ENCODE measurements at regions not wholly inside any gene's neighbourhood (a gene's known extent, or its start where the extent isn't known, plus 50 kb on each side); places are given as distances from the start of the nearest gene placed in this dataset.

DNA sequence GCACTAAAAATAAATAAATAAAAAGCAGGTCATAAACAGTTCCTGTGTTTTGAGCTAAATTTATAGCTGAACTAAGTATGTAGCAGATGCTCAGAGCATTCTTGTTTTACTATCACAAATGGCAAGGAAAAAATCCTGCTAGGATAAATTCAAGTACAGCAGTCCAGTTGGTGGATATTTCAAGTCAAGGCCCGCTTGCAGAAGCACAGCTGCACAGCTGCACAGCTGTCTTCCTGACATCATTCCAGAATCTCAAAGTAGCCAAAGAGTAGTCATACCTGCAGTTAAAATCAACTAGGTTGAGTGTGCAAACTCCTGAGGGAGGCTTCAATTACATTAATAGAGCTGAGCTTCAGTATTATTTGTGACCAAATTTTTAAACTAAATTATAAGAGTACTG lies 297.7 kb upstream of the MANEA start (continued):
- TF ChIP-seq ZNF317 (CRISPR knock-in tag; IDR thresholded peaks at IDR 0.05; ENCODE audit: borderline replicate concordance, low read depth) (no peak), RORB (CRISPR knock-in tag; IDR thresholded peaks at IDR 0.05) (no peak)
- TF ChIP-seq, protein P1, sequence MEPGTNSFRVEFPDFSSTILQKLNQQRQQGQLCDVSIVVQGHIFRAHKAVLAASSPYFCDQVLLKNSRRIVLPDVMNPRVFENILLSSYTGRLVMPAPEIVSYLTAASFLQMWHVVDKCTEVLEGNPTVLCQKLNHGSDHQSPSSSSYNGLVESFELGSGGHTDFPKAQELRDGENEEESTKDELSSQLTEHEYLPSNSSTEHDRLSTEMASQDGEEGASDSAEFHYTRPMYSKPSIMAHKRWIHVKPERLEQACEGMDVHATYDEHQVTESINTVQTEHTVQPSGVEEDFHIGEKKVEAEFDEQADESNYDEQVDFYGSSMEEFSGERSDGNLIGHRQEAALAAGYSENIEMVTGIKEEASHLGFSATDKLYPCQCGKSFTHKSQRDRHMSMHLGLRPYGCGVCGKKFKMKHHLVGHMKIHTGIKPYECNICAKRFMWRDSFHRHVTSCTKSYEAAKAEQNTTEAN (CRISPR knock-in tag; IDR thresholded peaks at IDR 0.05) = no peak

- ATAC-seq = peak; percentile 92
- Mint-ChIP-seq H3K27me3 (ENCODE audit: low read depth) (0 out of 2 replicates have a peak, but pooled peaks cover 3% of the 10 kb centered on the region), H3K27ac (no peak overlapping the region), H3K9me3 (no peaks in the 10 kb centered on the region), H3K36me3 (no peaks in the 10 kb centered on the region), H3K4me3 (no peak overlapping the region), H3K4me1 (peaks cover 9% of the 10 kb centered on the region)
- no peak for TF ChIP-seq SMAD3 (CRISPR knock-in tag; IDR thresholded peaks at IDR 0.05; ENCODE audit: borderline replicate concordance)
- no peak for TF ChIP-seq JUN (CRISPR knock-in tag; IDR thresholded peaks at IDR 0.05)
- TF ChIP-seq ZNF423 (CRISPR knock-in tag; IDR thresholded peaks at IDR 0.05) = no peak
- TF ChIP-seq ZNF121 (CRISPR knock-in tag; IDR thresholded peaks at IDR 0.05) = no peak
- TF ChIP-seq ZNF396 (CRISPR knock-in tag; IDR thresholded peaks at IDR 0.05; ENCODE audit: borderline replicate concordance) = no peak
- TF ChIP-seq, protein P2, sequence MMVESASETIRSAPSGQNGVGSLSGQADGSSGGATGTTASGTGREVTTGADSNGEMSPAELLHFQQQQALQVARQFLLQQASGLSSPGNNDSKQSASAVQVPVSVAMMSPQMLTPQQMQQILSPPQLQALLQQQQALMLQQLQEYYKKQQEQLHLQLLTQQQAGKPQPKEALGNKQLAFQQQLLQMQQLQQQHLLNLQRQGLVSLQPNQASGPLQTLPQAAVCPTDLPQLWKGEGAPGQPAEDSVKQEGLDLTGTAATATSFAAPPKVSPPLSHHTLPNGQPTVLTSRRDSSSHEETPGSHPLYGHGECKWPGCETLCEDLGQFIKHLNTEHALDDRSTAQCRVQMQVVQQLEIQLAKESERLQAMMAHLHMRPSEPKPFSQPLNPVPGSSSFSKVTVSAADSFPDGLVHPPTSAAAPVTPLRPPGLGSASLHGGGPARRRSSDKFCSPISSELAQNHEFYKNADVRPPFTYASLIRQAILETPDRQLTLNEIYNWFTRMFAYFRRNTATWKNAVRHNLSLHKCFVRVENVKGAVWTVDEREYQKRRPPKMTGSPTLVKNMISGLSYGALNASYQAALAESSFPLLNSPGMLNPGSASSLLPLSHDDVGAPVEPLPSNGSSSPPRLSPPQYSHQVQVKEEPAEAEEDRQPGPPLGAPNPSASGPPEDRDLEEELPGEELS (CRISPR knock-in tag; IDR thresholded peaks at IDR 0.05) = no peak
- no peak for TF ChIP-seq TEAD4 (CRISPR knock-in tag; IDR thresholded peaks at IDR 0.05)
- TF ChIP-seq, protein P3, sequence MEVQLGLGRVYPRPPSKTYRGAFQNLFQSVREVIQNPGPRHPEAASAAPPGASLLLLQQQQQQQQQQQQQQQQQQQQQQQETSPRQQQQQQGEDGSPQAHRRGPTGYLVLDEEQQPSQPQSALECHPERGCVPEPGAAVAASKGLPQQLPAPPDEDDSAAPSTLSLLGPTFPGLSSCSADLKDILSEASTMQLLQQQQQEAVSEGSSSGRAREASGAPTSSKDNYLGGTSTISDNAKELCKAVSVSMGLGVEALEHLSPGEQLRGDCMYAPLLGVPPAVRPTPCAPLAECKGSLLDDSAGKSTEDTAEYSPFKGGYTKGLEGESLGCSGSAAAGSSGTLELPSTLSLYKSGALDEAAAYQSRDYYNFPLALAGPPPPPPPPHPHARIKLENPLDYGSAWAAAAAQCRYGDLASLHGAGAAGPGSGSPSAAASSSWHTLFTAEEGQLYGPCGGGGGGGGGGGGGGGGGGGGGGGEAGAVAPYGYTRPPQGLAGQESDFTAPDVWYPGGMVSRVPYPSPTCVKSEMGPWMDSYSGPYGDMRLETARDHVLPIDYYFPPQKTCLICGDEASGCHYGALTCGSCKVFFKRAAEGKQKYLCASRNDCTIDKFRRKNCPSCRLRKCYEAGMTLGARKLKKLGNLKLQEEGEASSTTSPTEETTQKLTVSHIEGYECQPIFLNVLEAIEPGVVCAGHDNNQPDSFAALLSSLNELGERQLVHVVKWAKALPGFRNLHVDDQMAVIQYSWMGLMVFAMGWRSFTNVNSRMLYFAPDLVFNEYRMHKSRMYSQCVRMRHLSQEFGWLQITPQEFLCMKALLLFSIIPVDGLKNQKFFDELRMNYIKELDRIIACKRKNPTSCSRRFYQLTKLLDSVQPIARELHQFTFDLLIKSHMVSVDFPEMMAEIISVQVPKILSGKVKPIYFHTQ (CRISPR knock-in tag; IDR thresholded peaks at IDR 0.05) = no peak
- no peak for TF ChIP-seq ATF3 (CRISPR knock-in tag; conservative IDR thresholded peaks at IDR 0.05)
- no peak for TF ChIP-seq OVOL2 (CRISPR knock-in tag; IDR thresholded peaks at IDR 0.05; ENCODE audit: borderline replicate concordance)
- TF ChIP-seq ZNF232 (CRISPR knock-in tag; IDR thresholded peaks at IDR 0.05) = no peak
- no peak for TF ChIP-seq USF1 (CRISPR knock-in tag; IDR thresholded peaks at IDR 0.05)
- TF ChIP-seq, protein P4, sequence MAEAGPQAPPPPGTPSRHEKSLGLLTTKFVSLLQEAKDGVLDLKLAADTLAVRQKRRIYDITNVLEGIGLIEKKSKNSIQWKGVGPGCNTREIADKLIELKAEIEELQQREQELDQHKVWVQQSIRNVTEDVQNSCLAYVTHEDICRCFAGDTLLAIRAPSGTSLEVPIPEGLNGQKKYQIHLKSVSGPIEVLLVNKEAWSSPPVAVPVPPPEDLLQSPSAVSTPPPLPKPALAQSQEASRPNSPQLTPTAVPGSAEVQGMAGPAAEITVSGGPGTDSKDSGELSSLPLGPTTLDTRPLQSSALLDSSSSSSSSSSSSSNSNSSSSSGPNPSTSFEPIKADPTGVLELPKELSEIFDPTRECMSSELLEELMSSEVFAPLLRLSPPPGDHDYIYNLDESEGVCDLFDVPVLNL (CRISPR knock-in tag; IDR thresholded peaks at IDR 0.05; ENCODE audit: borderline replicate concordance, low read depth) = no peak
- TF ChIP-seq AFF4 (CRISPR knock-in tag; IDR thresholded peaks at IDR 0.05; ENCODE audit: borderline replicate concordance) = no peak
- TF ChIP-seq, protein P5, sequence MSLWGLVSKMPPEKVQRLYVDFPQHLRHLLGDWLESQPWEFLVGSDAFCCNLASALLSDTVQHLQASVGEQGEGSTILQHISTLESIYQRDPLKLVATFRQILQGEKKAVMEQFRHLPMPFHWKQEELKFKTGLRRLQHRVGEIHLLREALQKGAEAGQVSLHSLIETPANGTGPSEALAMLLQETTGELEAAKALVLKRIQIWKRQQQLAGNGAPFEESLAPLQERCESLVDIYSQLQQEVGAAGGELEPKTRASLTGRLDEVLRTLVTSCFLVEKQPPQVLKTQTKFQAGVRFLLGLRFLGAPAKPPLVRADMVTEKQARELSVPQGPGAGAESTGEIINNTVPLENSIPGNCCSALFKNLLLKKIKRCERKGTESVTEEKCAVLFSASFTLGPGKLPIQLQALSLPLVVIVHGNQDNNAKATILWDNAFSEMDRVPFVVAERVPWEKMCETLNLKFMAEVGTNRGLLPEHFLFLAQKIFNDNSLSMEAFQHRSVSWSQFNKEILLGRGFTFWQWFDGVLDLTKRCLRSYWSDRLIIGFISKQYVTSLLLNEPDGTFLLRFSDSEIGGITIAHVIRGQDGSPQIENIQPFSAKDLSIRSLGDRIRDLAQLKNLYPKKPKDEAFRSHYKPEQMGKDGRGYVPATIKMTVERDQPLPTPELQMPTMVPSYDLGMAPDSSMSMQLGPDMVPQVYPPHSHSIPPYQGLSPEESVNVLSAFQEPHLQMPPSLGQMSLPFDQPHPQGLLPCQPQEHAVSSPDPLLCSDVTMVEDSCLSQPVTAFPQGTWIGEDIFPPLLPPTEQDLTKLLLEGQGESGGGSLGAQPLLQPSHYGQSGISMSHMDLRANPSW (CRISPR knock-in tag; conservative IDR thresholded peaks at IDR 0.05; ENCODE audit: low read depth) = no peak
- ChIA-PET POLR2A (no interaction called here), CTCF (interaction anchor here (0.5 to 1.3 kb wide), 9 partner anchors 9 to 977 kb away, joined by 3 to 7 read pairs (median 3); no protein-coding TSS in a partner anchor)
- DNase-seq (ENCODE audit: low spot score) = no peak
These were observed 296.6 kb upstream of the MANEA start for GRCh38 chr6:95280686-95281273.

Measured in WTC11 (cell line).